Astrocyte (in vitro differentiated cells and primary cell): ENCODE measurements at regions not wholly inside any gene's neighbourhood (a gene's known extent, or its start where the extent isn't known, plus 50 kb on each side); places are given as distances from the start of the nearest gene placed in this dataset.

ENCODE experiments used
- EZH2 ChIP-seq: IDR thresholded peaks from 2 replicates; pipeline ENCODE4 v1.6.1; 2012; ENCODE audit warnings: mild to moderate bottlenecking, low read length, inconsistent platforms; ENCODE audit not compliant: insufficient read depth
- TF ChIP-seq, protein P1 (sequence below): IDR thresholded peaks from 2 replicates; pipeline ENCODE4 v1.5.1; 2011; ENCODE audit warnings: low read depth, mild to moderate bottlenecking, inconsistent platforms, low read length, moderate library complexity; ENCODE audit not compliant: insufficient read depth

DNA sequence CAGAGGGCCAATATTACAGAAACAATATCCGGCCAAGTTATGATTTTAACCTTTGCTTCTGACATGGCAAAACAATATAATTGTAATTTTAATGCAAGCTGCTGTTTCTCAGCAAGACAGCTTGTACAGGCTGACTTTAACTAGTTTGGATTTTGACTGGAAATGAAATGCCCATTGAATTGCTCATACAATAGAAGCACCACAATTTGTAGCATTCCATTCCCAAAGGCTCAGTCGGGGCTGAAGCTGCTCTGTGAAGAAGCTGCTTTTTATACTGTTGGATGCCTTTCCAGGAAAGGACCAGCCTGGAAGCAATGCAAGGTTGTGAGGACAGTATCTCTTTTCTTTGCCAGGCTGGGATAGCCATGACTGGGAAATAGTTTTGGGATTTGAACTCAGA, 677.0 kb upstream of the FANCL start:
- TF ChIP-seq, protein P1, sequence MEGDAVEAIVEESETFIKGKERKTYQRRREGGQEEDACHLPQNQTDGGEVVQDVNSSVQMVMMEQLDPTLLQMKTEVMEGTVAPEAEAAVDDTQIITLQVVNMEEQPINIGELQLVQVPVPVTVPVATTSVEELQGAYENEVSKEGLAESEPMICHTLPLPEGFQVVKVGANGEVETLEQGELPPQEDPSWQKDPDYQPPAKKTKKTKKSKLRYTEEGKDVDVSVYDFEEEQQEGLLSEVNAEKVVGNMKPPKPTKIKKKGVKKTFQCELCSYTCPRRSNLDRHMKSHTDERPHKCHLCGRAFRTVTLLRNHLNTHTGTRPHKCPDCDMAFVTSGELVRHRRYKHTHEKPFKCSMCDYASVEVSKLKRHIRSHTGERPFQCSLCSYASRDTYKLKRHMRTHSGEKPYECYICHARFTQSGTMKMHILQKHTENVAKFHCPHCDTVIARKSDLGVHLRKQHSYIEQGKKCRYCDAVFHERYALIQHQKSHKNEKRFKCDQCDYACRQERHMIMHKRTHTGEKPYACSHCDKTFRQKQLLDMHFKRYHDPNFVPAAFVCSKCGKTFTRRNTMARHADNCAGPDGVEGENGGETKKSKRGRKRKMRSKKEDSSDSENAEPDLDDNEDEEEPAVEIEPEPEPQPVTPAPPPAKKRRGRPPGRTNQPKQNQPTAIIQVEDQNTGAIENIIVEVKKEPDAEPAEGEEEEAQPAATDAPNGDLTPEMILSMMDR = no peak
- TF ChIP-seq EZH2 = no peak
